H9 (cell line): ENCODE measurements at regions not wholly inside any gene's neighbourhood (a gene's known extent, or its start where the extent isn't known, plus 50 kb on each side); places are given as distances from the start of the nearest gene placed in this dataset.

Experiments
- DNase-seq: peaks from one replicate; pipeline ENCODE4 v3.0.0-alpha.2; 2017
- H2AFZ ChIP-seq: one replicate; pipeline ENCODE4 v1.6.1; 2013; ENCODE audit warnings: mild to moderate bottlenecking, low read length, control low read depth, moderate library complexity
- H2AK5ac ChIP-seq: 2 replicates; pipeline ENCODE4 v1.6.1; 2013; ENCODE audit warnings: low read length, control low read depth, mixed read lengths; ENCODE audit not compliant: insufficient read length
- H2BK120ac ChIP-seq: one replicate; pipeline ENCODE4 v1.6.1; 2013; ENCODE audit warnings: low read depth, mild to moderate bottlenecking, low read length, control low read depth, inconsistent platforms; ENCODE audit not compliant: poor library complexity, severe bottlenecking
- H2BK12ac ChIP-seq: 2 replicates; pipeline ENCODE4 v1.6.1; 2013; ENCODE audit warnings: low read length, control low read depth, mixed read lengths, low read depth; ENCODE audit not compliant: insufficient read length
- H2BK15ac ChIP-seq: 2 replicates; pipeline ENCODE4 v1.6.1; 2013; ENCODE audit warnings: low read depth, low read length, control low read depth
- H2BK20ac ChIP-seq: one replicate; pipeline ENCODE4 v1.6.1; 2013; ENCODE audit warnings: low read depth, mild to moderate bottlenecking, low read length, control low read depth, inconsistent platforms; ENCODE audit not compliant: poor library complexity, severe bottlenecking
- H2BK5ac ChIP-seq: 2 replicates; pipeline ENCODE4 v1.6.1; 2013; ENCODE audit warnings: low read length, control low read depth, mixed read lengths; ENCODE audit not compliant: insufficient read length
- H3K14ac ChIP-seq: 2 replicates; pipeline ENCODE4 v1.6.1; 2013; ENCODE audit warnings: low read length, control low read depth; ENCODE audit not compliant: insufficient read depth
- H3K18ac ChIP-seq: 2 replicates; pipeline ENCODE4 v1.6.1; 2013; ENCODE audit warnings: low read depth, mild to moderate bottlenecking, mixed read lengths, low read length, control low read depth; ENCODE audit not compliant: insufficient read length
- H3K23ac ChIP-seq: 2 replicates; pipeline ENCODE4 v1.6.1; 2013; ENCODE audit warnings: low read length, control low read depth, mixed read lengths, low read depth; ENCODE audit not compliant: insufficient read length
- H3K23me2 ChIP-seq: 2 replicates; pipeline ENCODE4 v1.6.1; 2013; ENCODE audit warnings: low read depth, mild to moderate bottlenecking, mixed read lengths, low read length, control low read depth; ENCODE audit not compliant: insufficient read length, poor library complexity, severe bottlenecking
- H3K27ac ChIP-seq: 2 replicates; pipeline ENCODE4 v1.5.1; 2013; ENCODE audit warnings: low read length, control low read depth, mixed read lengths, low read depth; ENCODE audit not compliant: insufficient read length
- H3K27me3 ChIP-seq: 2 replicates; pipeline ENCODE4 v1.6.1; 2013; ENCODE audit warnings: low read length, control low read depth, inconsistent platforms; ENCODE audit not compliant: insufficient read depth
- H3K4ac ChIP-seq: 2 replicates; pipeline ENCODE4 v1.6.1; 2013; ENCODE audit warnings: low read depth, mild to moderate bottlenecking, control low read depth, inconsistent platforms, low read length, moderate library complexity
- H3K4me1 ChIP-seq: 2 replicates; pipeline ENCODE4 v1.6.1; 2013; ENCODE audit warnings: low read length, control low read depth, inconsistent platforms; ENCODE audit not compliant: insufficient read depth
- H3K4me2 ChIP-seq: 2 replicates; pipeline ENCODE4 v1.6.1; 2013; ENCODE audit warnings: low read length, control low read depth, mixed read lengths; ENCODE audit not compliant: insufficient read length, insufficient read depth
- H3K56ac ChIP-seq: 2 replicates; pipeline ENCODE4 v1.6.1; 2013; ENCODE audit warnings: low read depth, mild to moderate bottlenecking, mixed read lengths, low read length, control low read depth; ENCODE audit not compliant: insufficient read length
- H3K79me1 ChIP-seq: 2 replicates; pipeline ENCODE4 v1.6.1; 2013; ENCODE audit warnings: low read depth, mild to moderate bottlenecking, moderate library complexity, low read length, control low read depth, inconsistent platforms; ENCODE audit not compliant: insufficient read depth, poor library complexity, severe bottlenecking
- H3K79me2 ChIP-seq: 2 replicates; pipeline ENCODE4 v1.6.1; 2013; ENCODE audit warnings: low read length, control low read depth, inconsistent platforms; ENCODE audit not compliant: insufficient read depth
- H3K9ac ChIP-seq: 2 replicates; pipeline ENCODE4 v1.6.1; 2013; ENCODE audit warnings: low read length, control low read depth, mixed read lengths; ENCODE audit not compliant: insufficient read length; ENCODE audit errors: extremely low read depth
- H3K9me3 ChIP-seq: one replicate; pipeline ENCODE4 v1.6.1; 2013; ENCODE audit warnings: low read depth, low read length, inconsistent platforms; ENCODE audit not compliant: control insufficient read depth
- H3T11ph ChIP-seq: one replicate; pipeline ENCODE4 v1.6.1; 2013; ENCODE audit warnings: mild to moderate bottlenecking, low read length, control low read depth, inconsistent platforms
- H4K20me1 ChIP-seq: one replicate; pipeline ENCODE4 v1.6.1; 2013; ENCODE audit not compliant: control insufficient read depth, insufficient read length, insufficient read depth
- H4K5ac ChIP-seq: 2 replicates; pipeline ENCODE4 v1.6.1; 2013; ENCODE audit warnings: low read depth, mild to moderate bottlenecking, mixed read lengths, low read length, control low read depth; ENCODE audit not compliant: insufficient read length
- H4K8ac ChIP-seq: replicated peaks from 2 replicates; pipeline ENCODE4 v1.6.1; 2013; ENCODE audit warnings: low read length, control low read depth, mixed read lengths, low read depth; ENCODE audit not compliant: insufficient read length
- H4K91ac ChIP-seq: 2 replicates; pipeline ENCODE4 v1.6.1; 2013; ENCODE audit warnings: low read depth, mild to moderate bottlenecking, moderate library complexity, mixed read lengths, low read length, control low read depth; ENCODE audit not compliant: insufficient read length
- H3K27ac Mint-ChIP-seq, 3 experiments: 2 replicates in 2 of 3; 3 replicates in 1 of 3; pipeline ENCODE4 v1.8.0; 2020 to 2021; ENCODE audit warnings: mixed read lengths in 3 of 3, mild to moderate bottlenecking in 1 of 3, moderate library complexity in 1 of 3
- H3K27me3 Mint-ChIP-seq: 2 replicates; pipeline ENCODE4 v1.8.0; 2021; ENCODE audit warnings: low read depth, mild to moderate bottlenecking, moderate library complexity, mixed read lengths
- H3K36me3 Mint-ChIP-seq, 3 experiments: 2 replicates in 2 of 3; 3 replicates in 1 of 3; pipeline ENCODE4 v1.8.0; 2020 to 2021; ENCODE audit warnings: low read depth in 3 of 3, mixed read lengths in 3 of 3; ENCODE audit not compliant: insufficient read depth in 1 of 3
- H3K4me1 Mint-ChIP-seq, 2 experiments: 2 replicates each; pipeline ENCODE4 v1.8.0; 2020; ENCODE audit warnings: mixed read lengths in 2 of 2
- H3K4me3 Mint-ChIP-seq, 2 experiments: 2 replicates in 1 of 2; 3 replicates in 1 of 2; pipeline ENCODE4 v1.8.0; 2020 to 2021; ENCODE audit warnings: mild to moderate bottlenecking in 2 of 2, mixed read lengths in 2 of 2, moderate library complexity in 1 of 2
- H3K9me3 Mint-ChIP-seq, 2 experiments: 2 replicates in 1 of 2; 3 replicates in 1 of 2; pipeline ENCODE4 v1.8.0; 2020; ENCODE audit warnings: mild to moderate bottlenecking in 2 of 2, mixed read lengths in 2 of 2, moderate library complexity in 1 of 2
- TF ChIP-seq, protein P1 (sequence below): fragments of 200-600 bp; sonication (generic); conservative IDR thresholded peaks from 3 replicates; pipeline ENCODE4 v1.8.0; 2021; ENCODE audit warnings: antibody characterized with exemption, mild to moderate bottlenecking

- H2BK120ac ChIP-seq = no peak overlapping the region
- no peak overlapping the region for H3K27ac ChIP-seq
- H4K20me1 ChIP-seq = no peaks in the 10 kb centered on the region
- H3K4me1 Mint-ChIP-seq = peaks cover 26 to 28% of the 10 kb centered on the region in 2 experiments
- peaks cover 13 to 26% of the 10 kb centered on the region in 2 experiments; a peak in 4 of 5 replicates for H3K9me3 Mint-ChIP-seq
- H3K36me3 Mint-ChIP-seq = peaks cover 14 to 28% (median 18%) of the 10 kb centered on the region in 3 experiments
- DNase-seq = no peak
- no peak overlapping the region for H3K27ac Mint-ChIP-seq
- H3K27me3 ChIP-seq = no peaks in the 10 kb centered on the region
- H3K18ac ChIP-seq = no peak overlapping the region
- H3K4me2 ChIP-seq = no peak overlapping the region
- no peak overlapping the region for H3K4me3 Mint-ChIP-seq
- no peak overlapping the region for H3K56ac ChIP-seq
- H3K27me3 Mint-ChIP-seq = no peaks in the 10 kb centered on the region
- no peak overlapping the region for H4K8ac ChIP-seq
- H2BK12ac ChIP-seq = no peak overlapping the region
- no peak overlapping the region for H2BK15ac ChIP-seq
- no peak overlapping the region for H2BK20ac ChIP-seq
- no peaks in the 10 kb centered on the region for H3K79me1 ChIP-seq
- TF ChIP-seq, protein P1, sequence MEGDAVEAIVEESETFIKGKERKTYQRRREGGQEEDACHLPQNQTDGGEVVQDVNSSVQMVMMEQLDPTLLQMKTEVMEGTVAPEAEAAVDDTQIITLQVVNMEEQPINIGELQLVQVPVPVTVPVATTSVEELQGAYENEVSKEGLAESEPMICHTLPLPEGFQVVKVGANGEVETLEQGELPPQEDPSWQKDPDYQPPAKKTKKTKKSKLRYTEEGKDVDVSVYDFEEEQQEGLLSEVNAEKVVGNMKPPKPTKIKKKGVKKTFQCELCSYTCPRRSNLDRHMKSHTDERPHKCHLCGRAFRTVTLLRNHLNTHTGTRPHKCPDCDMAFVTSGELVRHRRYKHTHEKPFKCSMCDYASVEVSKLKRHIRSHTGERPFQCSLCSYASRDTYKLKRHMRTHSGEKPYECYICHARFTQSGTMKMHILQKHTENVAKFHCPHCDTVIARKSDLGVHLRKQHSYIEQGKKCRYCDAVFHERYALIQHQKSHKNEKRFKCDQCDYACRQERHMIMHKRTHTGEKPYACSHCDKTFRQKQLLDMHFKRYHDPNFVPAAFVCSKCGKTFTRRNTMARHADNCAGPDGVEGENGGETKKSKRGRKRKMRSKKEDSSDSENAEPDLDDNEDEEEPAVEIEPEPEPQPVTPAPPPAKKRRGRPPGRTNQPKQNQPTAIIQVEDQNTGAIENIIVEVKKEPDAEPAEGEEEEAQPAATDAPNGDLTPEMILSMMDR = no peak
- H2AK5ac ChIP-seq = no peak overlapping the region
- H3K4me1 ChIP-seq = peaks cover 2% of the 10 kb centered on the region; the same call in 1 of the 2 replicates
- no peak overlapping the region for H4K5ac ChIP-seq
- H3K4ac ChIP-seq = no peak overlapping the region
- no peak overlapping the region for H3K14ac ChIP-seq
- H2BK5ac ChIP-seq = no peak overlapping the region
- H3K23ac ChIP-seq = no peak overlapping the region
- no peak overlapping the region for H4K91ac ChIP-seq
- H3K9me3 ChIP-seq = peaks cover 12% of the 10 kb centered on the region
- H3K9ac ChIP-seq = no peak overlapping the region
- H3T11ph ChIP-seq = no peak overlapping the region
- no peaks in the 10 kb centered on the region for H3K23me2 ChIP-seq
- no peak overlapping the region for H2AFZ ChIP-seq
- H3K79me2 ChIP-seq = no peaks in the 10 kb centered on the region
Measured at GRCh38 chr10:60569681-60570080, 180.0 kb upstream of the ANK3 start.
